ENCODE measurements at regions not wholly inside any gene's neighbourhood (a gene's known extent, or its start where the extent isn't known, plus 50 kb on each side); places are given as distances from the start of the nearest gene placed in this dataset.

DNA sequence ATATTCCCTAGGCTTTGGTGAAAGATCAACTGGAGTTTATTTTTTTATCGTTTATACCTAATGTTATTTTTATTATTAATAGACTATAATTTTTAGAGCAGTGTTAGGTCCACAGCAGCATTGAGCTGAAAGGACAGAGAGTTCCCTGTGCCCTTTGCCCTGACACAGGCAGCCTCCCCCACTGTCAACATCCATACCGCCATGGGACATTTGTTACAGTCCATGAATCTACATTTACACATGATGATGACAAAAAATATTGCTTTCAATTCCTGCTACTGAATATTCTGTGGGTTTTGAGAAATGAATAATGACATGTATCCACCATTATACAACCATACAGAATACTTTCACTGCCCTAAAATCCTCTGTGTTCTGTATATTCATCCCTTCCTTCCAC, 1297.5 kb upstream of the SORCS1 start:
- no peak overlapping the region for H3K4me3 ChIP-seq (ENCODE audit: low read depth, low read length)
- no peak for DNase-seq (ENCODE audit: low read depth, low spot score)
- TF ChIP-seq, protein P1, sequence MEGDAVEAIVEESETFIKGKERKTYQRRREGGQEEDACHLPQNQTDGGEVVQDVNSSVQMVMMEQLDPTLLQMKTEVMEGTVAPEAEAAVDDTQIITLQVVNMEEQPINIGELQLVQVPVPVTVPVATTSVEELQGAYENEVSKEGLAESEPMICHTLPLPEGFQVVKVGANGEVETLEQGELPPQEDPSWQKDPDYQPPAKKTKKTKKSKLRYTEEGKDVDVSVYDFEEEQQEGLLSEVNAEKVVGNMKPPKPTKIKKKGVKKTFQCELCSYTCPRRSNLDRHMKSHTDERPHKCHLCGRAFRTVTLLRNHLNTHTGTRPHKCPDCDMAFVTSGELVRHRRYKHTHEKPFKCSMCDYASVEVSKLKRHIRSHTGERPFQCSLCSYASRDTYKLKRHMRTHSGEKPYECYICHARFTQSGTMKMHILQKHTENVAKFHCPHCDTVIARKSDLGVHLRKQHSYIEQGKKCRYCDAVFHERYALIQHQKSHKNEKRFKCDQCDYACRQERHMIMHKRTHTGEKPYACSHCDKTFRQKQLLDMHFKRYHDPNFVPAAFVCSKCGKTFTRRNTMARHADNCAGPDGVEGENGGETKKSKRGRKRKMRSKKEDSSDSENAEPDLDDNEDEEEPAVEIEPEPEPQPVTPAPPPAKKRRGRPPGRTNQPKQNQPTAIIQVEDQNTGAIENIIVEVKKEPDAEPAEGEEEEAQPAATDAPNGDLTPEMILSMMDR (IDR thresholded peaks at IDR 0.05; ENCODE audit: insufficient read depth, low read length, missing control alignments) = no peak
- CTCF ChIA-PET = no interaction called here
- POLR2A ChIA-PET = no interaction called here

DNA sequence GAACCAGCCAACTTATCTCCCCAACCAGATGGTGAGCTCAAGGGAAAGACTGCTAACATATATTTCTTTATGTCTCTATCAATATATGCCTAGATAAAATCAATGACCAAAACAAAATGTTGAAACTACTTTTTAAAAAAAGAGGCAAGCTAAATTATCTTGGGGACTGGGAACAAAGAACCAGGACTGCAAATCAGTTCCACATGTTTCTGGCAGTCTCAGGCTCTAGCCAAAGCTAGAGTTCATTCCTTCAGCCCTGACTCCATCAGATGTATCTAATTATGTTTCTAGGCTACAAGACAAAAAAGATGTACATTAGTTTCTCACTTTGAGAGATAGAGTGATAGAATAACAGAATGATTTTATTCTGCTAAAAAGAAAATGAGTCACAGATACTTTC, 1290.3 kb upstream of the SORCS1 start:
- TF ChIP-seq, protein P1 (IDR thresholded peaks at IDR 0.05; ENCODE audit: insufficient read depth, low read length, missing control alignments) = no peak
- no peak overlapping the region for H3K4me3 ChIP-seq (ENCODE audit: low read depth, low read length)
- ChIA-PET CTCF (no interaction called here), POLR2A (no interaction called here)
- peak; percentile 37 for DNase-seq (ENCODE audit: low read depth, low spot score)

GRCh38 chr10:108454224-108454623, 1289.7 kb upstream of the SORCS1 start:
- DNase-seq (ENCODE audit: low read depth, low spot score) = no peak
- ChIA-PET POLR2A (no interaction called here), CTCF (no interaction called here)
- TF ChIP-seq, protein P1 (IDR thresholded peaks at IDR 0.05; ENCODE audit: insufficient read depth, low read length, missing control alignments) = no peak
- no peak overlapping the region for H3K4me3 ChIP-seq (ENCODE audit: low read depth, low read length)

- no peak for DNase-seq (ENCODE audit: low read depth, low spot score)
- CTCF ChIA-PET = interaction anchor here (0.7 kb wide), 1 partner anchor 12 kb away, joined by 3 read pairs; no protein-coding TSS in a partner anchor
- POLR2A ChIA-PET = no interaction called here
Observed at GRCh38 chr10:108453166-108453565, 1288.7 kb upstream of the SORCS1 start.

DNA sequence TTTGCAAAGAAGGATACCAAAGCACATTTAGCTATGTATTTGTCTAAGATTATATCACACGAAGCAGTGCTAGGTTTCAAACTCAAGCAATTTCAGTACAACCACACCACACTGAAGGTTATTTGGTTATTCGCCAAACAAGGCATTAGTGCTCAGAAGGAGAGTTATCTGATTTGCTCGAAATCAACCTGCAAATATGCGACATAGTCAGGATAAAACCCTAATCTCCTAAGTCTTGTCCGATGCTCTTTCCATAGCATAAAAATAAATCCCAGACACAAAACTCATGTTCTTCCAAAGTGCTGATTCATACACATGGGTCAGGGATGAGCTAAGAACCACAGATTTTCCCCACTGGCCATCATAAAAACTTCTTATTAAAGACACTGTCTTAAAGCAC, 1288.0 kb upstream of the SORCS1 start:
- no peak overlapping the region for H3K4me3 ChIP-seq (ENCODE audit: low read depth, low read length)
- TF ChIP-seq, protein P1 (IDR thresholded peaks at IDR 0.05; ENCODE audit: insufficient read depth, low read length, missing control alignments) = no peak
- ChIA-PET POLR2A (no interaction called here), CTCF (interaction anchor here (0.7 kb wide), 1 partner anchor 11 kb away, joined by 3 read pairs; no protein-coding TSS in a partner anchor)
- DNase-seq (ENCODE audit: low read depth, low spot score) = no peak

More at GRCh38 chr10:108453166-108453565, 1288.7 kb upstream of the SORCS1 start:
- TF ChIP-seq, protein P1 (IDR thresholded peaks at IDR 0.05; ENCODE audit: insufficient read depth, low read length, missing control alignments) = no peak
- no peak overlapping the region for H3K4me3 ChIP-seq (ENCODE audit: low read depth, low read length)

- TF ChIP-seq, protein P1 (IDR thresholded peaks at IDR 0.05; ENCODE audit: insufficient read depth, low read length, missing control alignments) = no peak
- no peak overlapping the region for H3K4me3 ChIP-seq (ENCODE audit: low read depth, low read length)
- ChIA-PET POLR2A (no interaction called here), CTCF (no interaction called here)
- DNase-seq (ENCODE audit: low read depth, low spot score) = no peak
Observed at GRCh38 chr10:108450280-108450679, 1285.8 kb upstream of the SORCS1 start.

Measured in AG04449 (cell line).